ENCODE measurements at regions not wholly inside any gene's neighbourhood (a gene's known extent, or its start where the extent isn't known, plus 50 kb on each side); places are given as distances from the start of the nearest gene placed in this dataset.

- no peak for TF ChIP-seq EZH2phosphoT487 (IDR thresholded peaks at IDR 0.05; ENCODE audit: borderline replicate concordance)
- no peak for TF ChIP-seq CTCF (conservative IDR thresholded peaks at IDR 0.05; ENCODE audit: low read length)
Observed at GRCh38 chr13:107799001-107799400, 416.3 kb downstream of the LIG4 start.
